H9 (cell line): ENCODE measurements at regions not wholly inside any gene's neighbourhood (a gene's known extent, or its start where the extent isn't known, plus 50 kb on each side); places are given as distances from the start of the nearest gene placed in this dataset.

Experiments used
- DNase-seq: peaks from one replicate; pipeline ENCODE4 v3.0.0-alpha.2; 2017
- H2AFZ ChIP-seq: one replicate; pipeline ENCODE4 v1.6.1; 2013; ENCODE audit warnings: mild to moderate bottlenecking, low read length, control low read depth, moderate library complexity
- H2AK5ac ChIP-seq: 2 replicates; pipeline ENCODE4 v1.6.1; 2013; ENCODE audit warnings: low read length, control low read depth, mixed read lengths; ENCODE audit not compliant: insufficient read length
- H2BK120ac ChIP-seq: one replicate; pipeline ENCODE4 v1.6.1; 2013; ENCODE audit warnings: low read depth, mild to moderate bottlenecking, low read length, control low read depth, inconsistent platforms; ENCODE audit not compliant: poor library complexity, severe bottlenecking
- H2BK12ac ChIP-seq: 2 replicates; pipeline ENCODE4 v1.6.1; 2013; ENCODE audit warnings: low read length, control low read depth, mixed read lengths, low read depth; ENCODE audit not compliant: insufficient read length
- H2BK15ac ChIP-seq: 2 replicates; pipeline ENCODE4 v1.6.1; 2013; ENCODE audit warnings: low read depth, low read length, control low read depth
- H2BK20ac ChIP-seq: one replicate; pipeline ENCODE4 v1.6.1; 2013; ENCODE audit warnings: low read depth, mild to moderate bottlenecking, low read length, control low read depth, inconsistent platforms; ENCODE audit not compliant: poor library complexity, severe bottlenecking
- H2BK5ac ChIP-seq: 2 replicates; pipeline ENCODE4 v1.6.1; 2013; ENCODE audit warnings: low read length, control low read depth, mixed read lengths; ENCODE audit not compliant: insufficient read length
- H3K14ac ChIP-seq: 2 replicates; pipeline ENCODE4 v1.6.1; 2013; ENCODE audit warnings: low read length, control low read depth; ENCODE audit not compliant: insufficient read depth
- H3K18ac ChIP-seq: 2 replicates; pipeline ENCODE4 v1.6.1; 2013; ENCODE audit warnings: low read depth, mild to moderate bottlenecking, mixed read lengths, low read length, control low read depth; ENCODE audit not compliant: insufficient read length
- H3K23ac ChIP-seq: 2 replicates; pipeline ENCODE4 v1.6.1; 2013; ENCODE audit warnings: low read length, control low read depth, mixed read lengths, low read depth; ENCODE audit not compliant: insufficient read length
- H3K23me2 ChIP-seq: 2 replicates; pipeline ENCODE4 v1.6.1; 2013; ENCODE audit warnings: low read depth, mild to moderate bottlenecking, mixed read lengths, low read length, control low read depth; ENCODE audit not compliant: insufficient read length, poor library complexity, severe bottlenecking
- H3K27ac ChIP-seq: 2 replicates; pipeline ENCODE4 v1.5.1; 2013; ENCODE audit warnings: low read length, control low read depth, mixed read lengths, low read depth; ENCODE audit not compliant: insufficient read length
- H3K27me3 ChIP-seq: 2 replicates; pipeline ENCODE4 v1.6.1; 2013; ENCODE audit warnings: low read length, control low read depth, inconsistent platforms; ENCODE audit not compliant: insufficient read depth
- H3K4ac ChIP-seq: 2 replicates; pipeline ENCODE4 v1.6.1; 2013; ENCODE audit warnings: low read depth, mild to moderate bottlenecking, control low read depth, inconsistent platforms, low read length, moderate library complexity
- H3K4me1 ChIP-seq: 2 replicates; pipeline ENCODE4 v1.6.1; 2013; ENCODE audit warnings: low read length, control low read depth, inconsistent platforms; ENCODE audit not compliant: insufficient read depth
- H3K4me2 ChIP-seq: 2 replicates; pipeline ENCODE4 v1.6.1; 2013; ENCODE audit warnings: low read length, control low read depth, mixed read lengths; ENCODE audit not compliant: insufficient read length, insufficient read depth
- H3K56ac ChIP-seq: 2 replicates; pipeline ENCODE4 v1.6.1; 2013; ENCODE audit warnings: low read depth, mild to moderate bottlenecking, mixed read lengths, low read length, control low read depth; ENCODE audit not compliant: insufficient read length
- H3K79me1 ChIP-seq: 2 replicates; pipeline ENCODE4 v1.6.1; 2013; ENCODE audit warnings: low read depth, mild to moderate bottlenecking, moderate library complexity, low read length, control low read depth, inconsistent platforms; ENCODE audit not compliant: insufficient read depth, poor library complexity, severe bottlenecking
- H3K79me2 ChIP-seq: 2 replicates; pipeline ENCODE4 v1.6.1; 2013; ENCODE audit warnings: low read length, control low read depth, inconsistent platforms; ENCODE audit not compliant: insufficient read depth
- H3K9ac ChIP-seq: 2 replicates; pipeline ENCODE4 v1.6.1; 2013; ENCODE audit warnings: low read length, control low read depth, mixed read lengths; ENCODE audit not compliant: insufficient read length; ENCODE audit errors: extremely low read depth
- H3K9me3 ChIP-seq: one replicate; pipeline ENCODE4 v1.6.1; 2013; ENCODE audit warnings: low read depth, low read length, inconsistent platforms; ENCODE audit not compliant: control insufficient read depth
- H3T11ph ChIP-seq: one replicate; pipeline ENCODE4 v1.6.1; 2013; ENCODE audit warnings: mild to moderate bottlenecking, low read length, control low read depth, inconsistent platforms
- H4K20me1 ChIP-seq: one replicate; pipeline ENCODE4 v1.6.1; 2013; ENCODE audit not compliant: control insufficient read depth, insufficient read length, insufficient read depth
- H4K5ac ChIP-seq: 2 replicates; pipeline ENCODE4 v1.6.1; 2013; ENCODE audit warnings: low read depth, mild to moderate bottlenecking, mixed read lengths, low read length, control low read depth; ENCODE audit not compliant: insufficient read length
- H4K8ac ChIP-seq: replicated peaks from 2 replicates; pipeline ENCODE4 v1.6.1; 2013; ENCODE audit warnings: low read length, control low read depth, mixed read lengths, low read depth; ENCODE audit not compliant: insufficient read length
- H4K91ac ChIP-seq: 2 replicates; pipeline ENCODE4 v1.6.1; 2013; ENCODE audit warnings: low read depth, mild to moderate bottlenecking, moderate library complexity, mixed read lengths, low read length, control low read depth; ENCODE audit not compliant: insufficient read length
- H3K27ac Mint-ChIP-seq, 3 experiments: 2 replicates in 2 of 3; 3 replicates in 1 of 3; pipeline ENCODE4 v1.8.0; 2020 to 2021; ENCODE audit warnings: mixed read lengths in 3 of 3, mild to moderate bottlenecking in 1 of 3, moderate library complexity in 1 of 3
- H3K27me3 Mint-ChIP-seq: 2 replicates; pipeline ENCODE4 v1.8.0; 2021; ENCODE audit warnings: low read depth, mild to moderate bottlenecking, moderate library complexity, mixed read lengths
- H3K36me3 Mint-ChIP-seq, 3 experiments: 2 replicates in 2 of 3; 3 replicates in 1 of 3; pipeline ENCODE4 v1.8.0; 2020 to 2021; ENCODE audit warnings: low read depth in 3 of 3, mixed read lengths in 3 of 3; ENCODE audit not compliant: insufficient read depth in 1 of 3
- H3K4me1 Mint-ChIP-seq, 2 experiments: 2 replicates each; pipeline ENCODE4 v1.8.0; 2020; ENCODE audit warnings: mixed read lengths in 2 of 2
- H3K4me3 Mint-ChIP-seq, 2 experiments: 2 replicates in 1 of 2; 3 replicates in 1 of 2; pipeline ENCODE4 v1.8.0; 2020 to 2021; ENCODE audit warnings: mild to moderate bottlenecking in 2 of 2, mixed read lengths in 2 of 2, moderate library complexity in 1 of 2
- H3K9me3 Mint-ChIP-seq, 2 experiments: 2 replicates in 1 of 2; 3 replicates in 1 of 2; pipeline ENCODE4 v1.8.0; 2020; ENCODE audit warnings: mild to moderate bottlenecking in 2 of 2, mixed read lengths in 2 of 2, moderate library complexity in 1 of 2
- WGBS: extraction: QIAGEN DNeasy Blood & Tissue Kit; methylation state at CpG from one replicate; pipeline ENCODE4 v1.1.7; 2013; ENCODE audit warnings: missing lambda C conversion rate, low lambda C conversion rate, mixed read lengths; ENCODE audit not compliant: insufficient read length; ENCODE audit errors: extremely low coverage; 5-methylcytosine and 5-hydroxymethylcytosine counted together
- TF ChIP-seq, protein P1 (sequence below): fragments of 200-600 bp; sonication (generic); conservative IDR thresholded peaks from 3 replicates; pipeline ENCODE4 v1.8.0; 2021; ENCODE audit warnings: antibody characterized with exemption, mild to moderate bottlenecking

DNA sequence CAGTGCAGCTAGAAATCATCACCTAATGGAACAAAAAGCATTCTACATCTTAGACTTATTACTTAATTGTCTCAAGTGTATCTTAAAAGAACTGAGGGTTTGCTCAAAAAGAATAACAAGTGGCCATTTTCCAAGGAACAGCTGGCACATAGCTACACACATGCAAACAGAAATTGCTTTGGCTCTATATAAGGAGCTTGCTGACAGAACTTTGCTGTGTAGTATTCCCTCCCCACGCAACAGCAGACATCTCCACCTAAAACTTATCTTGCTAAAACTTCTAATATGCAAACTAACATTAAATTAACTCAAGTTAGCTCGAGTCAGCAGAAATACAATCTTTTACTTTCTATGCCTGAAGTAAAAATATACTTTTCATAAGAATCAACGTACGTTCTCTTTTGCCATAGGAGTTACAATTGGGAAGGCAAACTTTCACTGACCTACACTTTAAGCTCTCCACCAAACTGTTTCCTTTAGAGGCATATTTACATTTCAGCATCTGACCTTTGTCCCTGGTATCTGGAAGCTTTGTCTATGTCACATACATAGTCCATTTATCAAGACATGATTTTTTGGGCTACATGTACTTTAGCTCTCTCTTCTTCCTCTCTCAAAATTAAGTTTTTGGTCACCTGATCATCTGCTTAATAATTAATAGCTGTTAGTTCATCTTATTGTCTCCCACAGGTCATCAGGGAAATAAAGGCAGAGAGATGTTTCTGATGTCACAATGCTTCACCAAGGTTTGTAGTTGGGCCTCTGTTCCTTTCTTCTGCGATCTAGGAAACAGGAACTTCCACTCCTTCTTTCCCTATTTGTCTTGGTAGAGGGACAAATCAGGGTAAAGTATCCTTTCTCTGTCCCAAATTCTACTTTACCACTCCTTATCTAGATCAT lies 163.4 kb upstream of the AGTR1 start:
- Mint-ChIP-seq H3K27ac (peak overlapping the region in 1 of 3 experiments; percentile 28; a peak in 1 of 7 replicates), H3K36me3 (no peaks in the 10 kb centered on the region), H3K9me3 (no peaks in the 10 kb centered on the region), H3K27me3 (no peaks in the 10 kb centered on the region; the same call in 1 of the 2 replicates), H3K4me3 (no peak overlapping the region), H3K4me1 (no peaks in the 10 kb centered on the region; a peak in 1 of 4 replicates)
- Histone ChIP-seq H3K18ac (no peak overlapping the region), H2BK5ac (no peak overlapping the region), H4K20me1 (no peaks in the 10 kb centered on the region), H2AK5ac (no peak overlapping the region), H2BK12ac (no peak overlapping the region), H3K9ac (no peak overlapping the region), H4K5ac (no peak overlapping the region), H3K79me2 (no peaks in the 10 kb centered on the region), H2BK15ac (no peak overlapping the region), H3K79me1 (no peaks in the 10 kb centered on the region), H3K27ac (no peak overlapping the region), H3K27me3 (no peaks in the 10 kb centered on the region), H4K8ac (no peak overlapping the region), H3K4me2 (no peak overlapping the region), H3K56ac (no peak overlapping the region), H3K4ac (no peak overlapping the region), H4K91ac (no peak overlapping the region), H3K14ac (no peak overlapping the region), H3K9me3 (no peaks in the 10 kb centered on the region), H3K4me1 (no peaks in the 10 kb centered on the region), H3T11ph (no peak overlapping the region), H2BK120ac (no peak overlapping the region), H3K23me2 (no peaks in the 10 kb centered on the region), H3K23ac (no peak overlapping the region), H2BK20ac (no peak overlapping the region), H2AFZ (no peak overlapping the region)
- no CpG with 5 or more reads among the region's 5 CpGs for WGBS
- no peak for DNase-seq
- TF ChIP-seq, protein P1, sequence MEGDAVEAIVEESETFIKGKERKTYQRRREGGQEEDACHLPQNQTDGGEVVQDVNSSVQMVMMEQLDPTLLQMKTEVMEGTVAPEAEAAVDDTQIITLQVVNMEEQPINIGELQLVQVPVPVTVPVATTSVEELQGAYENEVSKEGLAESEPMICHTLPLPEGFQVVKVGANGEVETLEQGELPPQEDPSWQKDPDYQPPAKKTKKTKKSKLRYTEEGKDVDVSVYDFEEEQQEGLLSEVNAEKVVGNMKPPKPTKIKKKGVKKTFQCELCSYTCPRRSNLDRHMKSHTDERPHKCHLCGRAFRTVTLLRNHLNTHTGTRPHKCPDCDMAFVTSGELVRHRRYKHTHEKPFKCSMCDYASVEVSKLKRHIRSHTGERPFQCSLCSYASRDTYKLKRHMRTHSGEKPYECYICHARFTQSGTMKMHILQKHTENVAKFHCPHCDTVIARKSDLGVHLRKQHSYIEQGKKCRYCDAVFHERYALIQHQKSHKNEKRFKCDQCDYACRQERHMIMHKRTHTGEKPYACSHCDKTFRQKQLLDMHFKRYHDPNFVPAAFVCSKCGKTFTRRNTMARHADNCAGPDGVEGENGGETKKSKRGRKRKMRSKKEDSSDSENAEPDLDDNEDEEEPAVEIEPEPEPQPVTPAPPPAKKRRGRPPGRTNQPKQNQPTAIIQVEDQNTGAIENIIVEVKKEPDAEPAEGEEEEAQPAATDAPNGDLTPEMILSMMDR = no peak
